H1 (cell line): ENCODE measurements at regions not wholly inside any gene's neighbourhood (a gene's known extent, or its start where the extent isn't known, plus 50 kb on each side); places are given as distances from the start of the nearest gene placed in this dataset.

Experiments used
- CTCF ChIA-PET: fragments of 300-600 bp; sonication (Branson Sonifier 250); formaldehyde crosslinking; loops from one replicate; lab custom pipeline; 2021; ENCODE audit not compliant: partially characterized antibody; lab: Charles Lee
- POLR2A ChIA-PET: fragments of 300-600 bp; sonication (Branson Sonifier 250); formaldehyde crosslinking; loops from one replicate; lab custom pipeline; 2021; ENCODE audit warnings: inconsistent platforms; ENCODE audit not compliant: partially characterized antibody; lab: Charles Lee
- DNase-seq, 2 experiments: peaks; one replicate each; pipeline versions ENCODE4 v3.0.0 to v3.0.0-alpha.2; 2010 to 2022; ENCODE audit warnings: low spot score in 2 of 2, low read depth in 1 of 2, mixed read lengths in 1 of 2
- FAIRE-seq: peaks from 2 replicates; lab custom pipeline; 2011; peaks lifted over from hg19 to GRCh38; lab: Jason Lieb, UNC
- H2AFZ ChIP-seq: 2 replicates; pipeline ENCODE4 v1.8.1; 2012; ENCODE audit warnings: low read length, inconsistent platforms
- H2AK5ac ChIP-seq: 2 replicates; pipeline ENCODE4 v1.6.1; 2013; ENCODE audit warnings: low read depth, low read length
- H2BK120ac ChIP-seq: replicated peaks from 2 replicates; pipeline ENCODE3; 2013; ENCODE audit warnings: low read depth, low read length, inconsistent platforms
- H2BK12ac ChIP-seq: 2 replicates; pipeline ENCODE4 v1.6.1; 2013; ENCODE audit warnings: low read depth, low read length
- H2BK15ac ChIP-seq: 2 replicates; pipeline ENCODE4 v1.6.1; 2013; ENCODE audit warnings: low read length
- H2BK20ac ChIP-seq: 2 replicates; pipeline ENCODE4 v1.6.1; 2013; ENCODE audit warnings: low read length
- H2BK5ac ChIP-seq: 2 replicates; pipeline ENCODE4 v1.6.1; 2013; ENCODE audit warnings: low read depth, low read length
- H3K14ac ChIP-seq: 2 replicates; pipeline ENCODE4 v1.6.1; 2013; ENCODE audit warnings: inconsistent platforms; ENCODE audit not compliant: insufficient read length
- H3K18ac ChIP-seq: 2 replicates; pipeline ENCODE4 v1.6.1; 2013; ENCODE audit warnings: low read length; ENCODE audit errors: extremely low read depth
- H3K23ac ChIP-seq: 2 replicates; pipeline ENCODE4 v1.6.1; 2013; ENCODE audit warnings: inconsistent platforms; ENCODE audit not compliant: insufficient read length
- H3K23me2 ChIP-seq: 2 replicates; pipeline ENCODE4 v1.6.1; 2013; ENCODE audit warnings: low read depth, low read length
- H3K27ac ChIP-seq: 2 replicates; pipeline ENCODE4 v1.6.1; 2011; ENCODE audit warnings: low read depth, low read length, inconsistent platforms
- H3K27me3 ChIP-seq, 4 experiments: replicated peaks in 1 of 4; 1 replicate in 1 of 4; 2 replicates in 3 of 4; pipeline versions ENCODE4 v1.6.1 to v1.8.1; 2011 to 2013; ENCODE audit warnings: low read length in 3 of 4, mild to moderate bottlenecking in 3 of 4, inconsistent platforms in 2 of 4, mixed read lengths in 2 of 4, moderate library complexity in 1 of 4; ENCODE audit not compliant: control insufficient read depth in 3 of 4, insufficient read depth in 3 of 4; ENCODE audit errors: extremely low read depth in 1 of 4
- H3K36me3 ChIP-seq, 4 experiments: 2 replicates each; pipeline versions ENCODE4 v1.6.1 to v1.8.1; 2011 to 2013; ENCODE audit warnings: mild to moderate bottlenecking in 4 of 4, low read length in 3 of 4, moderate library complexity in 2 of 4, control low read depth in 1 of 4, inconsistent platforms in 1 of 4; ENCODE audit not compliant: insufficient read depth in 4 of 4, control insufficient read depth in 2 of 4
- H3K4ac ChIP-seq: replicated peaks from 2 replicates; pipeline ENCODE3; 2013; ENCODE audit warnings: low read length, low read depth, mixed read lengths, inconsistent platforms; ENCODE audit not compliant: insufficient read length
- H3K4me1 ChIP-seq, 4 experiments: replicated peaks in 1 of 4; 1 replicate in 1 of 4; 2 replicates in 3 of 4; pipeline versions ENCODE4 v1.6.1 to v1.8.1; 2011 to 2013; ENCODE audit warnings: low read length in 3 of 4, inconsistent platforms in 2 of 4, mixed read lengths in 1 of 4; ENCODE audit not compliant: insufficient read depth in 4 of 4, control insufficient read depth in 3 of 4
- H3K4me2 ChIP-seq, 2 experiments: 2 replicates each; pipeline versions ENCODE4 v1.6.1 to v1.8.1; 2011 to 2013; ENCODE audit warnings: low read depth in 2 of 2, low read length in 2 of 2, control low read depth in 1 of 2, inconsistent platforms in 1 of 2, mild to moderate bottlenecking in 1 of 2; ENCODE audit not compliant: insufficient read depth in 1 of 2
- H3K4me3 ChIP-seq, 4 experiments: fragments of 200-600, 300-600 bp in 1 of 4; sonication (generic), shearing (Covaris generic), sonication (Bioruptor Twin) in 1 of 4; 2 replicates each; pipeline versions ENCODE4 v1.5.1 to v1.8.1; 2011 to 2016; ENCODE audit warnings: low read length in 4 of 4, low read depth in 3 of 4, control low read depth in 2 of 4, inconsistent platforms in 2 of 4, mild to moderate bottlenecking in 2 of 4, mixed read lengths in 1 of 4, moderate library complexity in 1 of 4; ENCODE audit not compliant: insufficient read depth in 2 of 4; ENCODE audit errors: extremely low read depth in 1 of 4
- H3K56ac ChIP-seq: replicated peaks from 2 replicates; pipeline ENCODE3; 2013; ENCODE audit warnings: low read depth, mild to moderate bottlenecking, mixed read lengths, low read length, inconsistent platforms; ENCODE audit not compliant: insufficient read length
- H3K79me1 ChIP-seq: 2 replicates; pipeline ENCODE4 v1.6.1; 2013; ENCODE audit warnings: low read depth, low read length, control low read depth
- H3K79me2 ChIP-seq, 2 experiments: 2 replicates each; pipeline versions ENCODE4 v1.6.1 to v1.8.1; 2012 to 2013; ENCODE audit warnings: low read length in 2 of 2, mild to moderate bottlenecking in 2 of 2, inconsistent platforms in 1 of 2; ENCODE audit not compliant: insufficient read depth in 2 of 2, control insufficient read depth in 1 of 2
- H3K9ac ChIP-seq, 4 experiments: replicated peaks in 1 of 4; 1 replicate in 1 of 4; 2 replicates in 3 of 4; pipeline versions ENCODE4 v1.6.1 to v1.8.1; 2011 to 2013; ENCODE audit warnings: low read depth in 3 of 4, low read length in 3 of 4, control low read depth in 2 of 4, mild to moderate bottlenecking in 2 of 4, moderate library complexity in 2 of 4, inconsistent platforms in 1 of 4; ENCODE audit errors: extremely low read depth in 1 of 4
- H3K9me3 ChIP-seq, 2 experiments: 2 replicates each; pipeline versions ENCODE4 v1.6.1 to v1.8.1; 2012 to 2013; ENCODE audit warnings: mild to moderate bottlenecking in 2 of 2, moderate library complexity in 2 of 2, control low read depth in 1 of 2, inconsistent platforms in 1 of 2, low read depth in 1 of 2, low read length in 1 of 2, mixed read lengths in 1 of 2; ENCODE audit not compliant: insufficient read depth in 2 of 2
- H4K20me1 ChIP-seq, 2 experiments: replicated peaks in 1 of 2; 2 replicates each; pipeline versions ENCODE3 to v1.8.1; 2011 to 2013; ENCODE audit warnings: inconsistent platforms in 2 of 2, low read length in 2 of 2, mild to moderate bottlenecking in 1 of 2; ENCODE audit not compliant: insufficient read depth in 2 of 2, control insufficient read depth in 1 of 2
- H4K5ac ChIP-seq: 2 replicates; pipeline ENCODE4 v1.6.1; 2013; ENCODE audit warnings: low read length, low read depth, mixed read lengths, inconsistent platforms; ENCODE audit not compliant: insufficient read length
- H4K8ac ChIP-seq: 2 replicates; pipeline ENCODE4 v1.8.0; 2013; ENCODE audit warnings: mild to moderate bottlenecking, moderate library complexity, low read length, inconsistent platforms; ENCODE audit not compliant: insufficient read depth; ENCODE audit errors: extremely low read depth
- H4K91ac ChIP-seq: replicated peaks from 2 replicates; pipeline ENCODE3; 2013; ENCODE audit warnings: low read length, mixed read lengths, inconsistent platforms; ENCODE audit not compliant: insufficient read length
- BRCA1 ChIP-seq: IDR thresholded peaks from 2 replicates; pipeline ENCODE4 v1.6.1; 2012; ENCODE audit warnings: low read depth, low read length, improper control_type of control experiment
- POU5F1 ChIP-seq: IDR thresholded peaks from 2 replicates; pipeline ENCODE4 v1.6.1; 2011; ENCODE audit warnings: low read depth, mild to moderate bottlenecking, low read length, moderate library complexity
- WGBS, 2 experiments: shearing (Covaris generic) in 1 of 2; methylation state at CpG; one replicate each; pipeline versions ENCODE4 v1.1.6 to v1.1.7; 2013 to 2015; ENCODE audit warnings: low lambda C conversion rate in 2 of 2, mixed read lengths in 2 of 2, inconsistent platforms in 1 of 2, low coverage in 1 of 2, missing lambda C conversion rate in 1 of 2; ENCODE audit not compliant: insufficient replicate concordance in 2 of 2, insufficient coverage in 1 of 2, insufficient read length in 1 of 2; ENCODE audit errors: extremely low coverage in 1 of 2, missing lambda C conversion rate in 1 of 2; 5-methylcytosine and 5-hydroxymethylcytosine counted together

- Histone ChIP-seq H2BK120ac (no peak overlapping the region), H3K4ac (no peak overlapping the region), H3K56ac (no peak overlapping the region), H3K14ac (no peak overlapping the region), H2BK12ac (no peak overlapping the region), H3K18ac (no peak overlapping the region), H4K91ac (no peak overlapping the region), H2AFZ (no peak overlapping the region), H2BK20ac (no peak overlapping the region), H3K4me3 (no peak overlapping the region), H2BK5ac (no peak overlapping the region), H3K9me3 (peaks cover 78 to 82% of the 10 kb centered on the region in 2 experiments), H3K4me1 (no peaks in the 10 kb centered on the region), H3K27me3 (no peaks in the 10 kb centered on the region), H3K79me2 (no peaks in the 10 kb centered on the region), H2AK5ac (no peak overlapping the region), H4K20me1 (no peaks in the 10 kb centered on the region), H3K23me2 (no peaks in the 10 kb centered on the region), H3K36me3 (no peaks in the 10 kb centered on the region; a peak in 1 of 8 replicates), H4K5ac (no peak overlapping the region), H3K23ac (no peak overlapping the region), H3K27ac (no peak overlapping the region), H2BK15ac (no peak overlapping the region), H4K8ac (no peak overlapping the region), H3K79me1 (no peaks in the 10 kb centered on the region), H3K4me2 (no peak overlapping the region), H3K9ac (no peak overlapping the region)
- FAIRE-seq (no peak), DNase-seq (no peak)
- ChIA-PET CTCF (no interaction called here), POLR2A (no interaction called here)
- TF ChIP-seq BRCA1 (no peak), POU5F1 (no peak)
- 100% methylated on average over 1 of the region's 1 CpG; no CpG with 5 or more reads in 1 of the 2 experiments for WGBS, 2 experiments
These were observed 697.1 kb downstream of the SOCS6 start for GRCh38 chr18:70985948-70986347.
